HG03175 (cell line): ENCODE measurements at regions not wholly inside any gene's neighbourhood (a gene's known extent, or its start where the extent isn't known, plus 50 kb on each side); places are given as distances from the start of the nearest gene placed in this dataset.

ENCODE experiments used
- ATAC-seq: cut with Tn5 transposase; IDR thresholded peaks from one replicate; pipeline ENCODE4 v1.9.1; 2021; ENCODE audit warnings: mild to moderate bottlenecking, moderate library complexity; ENCODE audit not compliant: unreplicated experiment

- ATAC-seq, result no peak
These were observed 51.3 kb upstream of the CNKSR3 start for GRCh38 chr6:154561750-154562149.

- no peak for ATAC-seq
These were observed 54.8 kb upstream of the CNKSR3 start for GRCh38 chr6:154565331-154565730.

GRCh38 chr6:154566866-154567265 lies 56.4 kb upstream of the CNKSR3 start:
- ATAC-seq, result no peak

GRCh38 chr6:154567695-154568220 lies 57.3 kb upstream of the CNKSR3 start:
- ATAC-seq, result no peak

- ATAC-seq, result no peak
These were observed 58.8 kb upstream of the CNKSR3 start for GRCh38 chr6:154569156-154569862.

- ATAC-seq, result no peak
These were observed 60.0 kb upstream of the CNKSR3 start for GRCh38 chr6:154570505-154570904.

GRCh38 chr6:154572556-154572955 lies 62.1 kb upstream of the CNKSR3 start:
- no peak for ATAC-seq

- no peak for ATAC-seq
These were observed 67.6 kb upstream of the CNKSR3 start for GRCh38 chr6:154578004-154578559.

GRCh38 chr6:154579046-154579445 lies 68.6 kb upstream of the CNKSR3 start:
- ATAC-seq, result no peak

- no peak for ATAC-seq
These were observed 69.0 kb upstream of the CNKSR3 start for GRCh38 chr6:154579485-154579884.

GRCh38 chr6:154580397-154581135 lies 70.1 kb upstream of the CNKSR3 start:
- ATAC-seq, result no peak

- ATAC-seq, result no peak
These were observed 72.2 kb upstream of the CNKSR3 start for GRCh38 chr6:154582696-154583095.

- ATAC-seq, result no peak
These were observed 73.2 kb upstream of the CNKSR3 start for GRCh38 chr6:154583546-154584188.

GRCh38 chr6:154590756-154591155 lies 80.3 kb upstream of the CNKSR3 start:
- ATAC-seq, result no peak

- ATAC-seq, result no peak
These were observed 80.7 kb upstream of the CNKSR3 start for GRCh38 chr6:154591234-154591633.

- ATAC-seq, result no peak
These were observed 81.8 kb upstream of the CNKSR3 start for GRCh38 chr6:154592199-154592860.

- no peak for ATAC-seq
These were observed 82.6 kb upstream of the CNKSR3 start for GRCh38 chr6:154593122-154593521.

GRCh38 chr6:154594496-154595198 lies 84.2 kb upstream of the CNKSR3 start:
- no peak for ATAC-seq

GRCh38 chr6:154595538-154595937 lies 85.1 kb upstream of the CNKSR3 start:
- no peak for ATAC-seq

GRCh38 chr6:154596009-154596408 lies 85.5 kb upstream of the CNKSR3 start:
- no peak for ATAC-seq
